ENCODE measurements at regions not wholly inside any gene's neighbourhood (a gene's known extent, or its start where the extent isn't known, plus 50 kb on each side); places are given as distances from the start of the nearest gene placed in this dataset.

DNA sequence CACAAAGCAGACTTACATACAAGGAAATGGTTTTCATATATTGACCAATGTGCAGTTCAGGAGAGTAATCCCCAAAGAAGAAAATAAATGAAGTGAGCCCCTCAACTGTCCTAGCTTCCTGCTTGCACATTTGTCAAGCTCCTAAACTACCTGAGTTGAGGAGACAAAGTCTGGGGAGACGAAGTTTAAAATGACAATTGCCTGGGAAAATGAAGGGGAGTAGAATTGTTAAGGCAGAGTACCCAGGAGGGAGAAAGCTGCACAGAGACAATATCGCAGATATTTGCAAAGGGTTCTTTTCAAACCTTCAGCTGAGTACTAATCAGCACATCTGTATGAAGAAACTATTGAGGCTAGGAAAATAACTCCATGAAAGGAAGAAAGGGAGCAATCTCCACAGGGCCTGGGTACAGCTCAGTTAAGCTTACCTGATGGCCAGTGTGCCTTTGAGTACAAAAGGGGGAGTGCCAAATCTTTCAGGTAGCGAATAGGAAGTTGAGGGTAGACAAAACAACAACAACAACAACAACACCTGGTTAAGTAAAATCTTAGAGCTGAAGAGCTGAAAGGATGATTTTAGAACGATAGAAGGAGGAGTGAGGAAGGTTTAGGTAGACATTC lies 1700.1 kb upstream of the PRR20A start:
- TF ChIP-seq TCF4 (CRISPR knock-in tag; IDR thresholded peaks at IDR 0.05; ENCODE audit: borderline replicate concordance), result no peak
- TF ChIP-seq ZNF8 (CRISPR knock-in tag; IDR thresholded peaks at IDR 0.05), result no peak
- no peak for TF ChIP-seq CSDC2 (CRISPR knock-in tag; IDR thresholded peaks at IDR 0.05)
- TF ChIP-seq PATZ1 (CRISPR knock-in tag; IDR thresholded peaks at IDR 0.05; ENCODE audit: borderline replicate concordance), result no peak
- TF ChIP-seq BACH2 (CRISPR knock-in tag; IDR thresholded peaks at IDR 0.05; ENCODE audit: borderline replicate concordance), result no peak
- TF ChIP-seq, protein P1, sequence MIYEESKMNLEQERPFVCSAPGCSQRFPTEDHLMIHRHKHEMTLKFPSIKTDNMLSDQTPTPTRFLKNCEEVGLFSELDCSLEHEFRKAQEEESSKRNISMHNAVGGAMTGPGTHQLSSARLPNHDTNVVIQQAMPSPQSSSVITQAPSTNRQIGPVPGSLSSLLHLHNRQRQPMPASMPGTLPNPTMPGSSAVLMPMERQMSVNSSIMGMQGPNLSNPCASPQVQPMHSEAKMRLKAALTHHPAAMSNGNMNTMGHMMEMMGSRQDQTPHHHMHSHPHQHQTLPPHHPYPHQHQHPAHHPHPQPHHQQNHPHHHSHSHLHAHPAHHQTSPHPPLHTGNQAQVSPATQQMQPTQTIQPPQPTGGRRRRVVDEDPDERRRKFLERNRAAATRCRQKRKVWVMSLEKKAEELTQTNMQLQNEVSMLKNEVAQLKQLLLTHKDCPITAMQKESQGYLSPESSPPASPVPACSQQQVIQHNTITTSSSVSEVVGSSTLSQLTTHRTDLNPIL (CRISPR knock-in tag; IDR thresholded peaks at IDR 0.05; ENCODE audit: low read depth), result no peak
- TF ChIP-seq ISL1 (CRISPR knock-in tag; IDR thresholded peaks at IDR 0.05), result no peak
- no peak for TF ChIP-seq ZNF70 (CRISPR knock-in tag; IDR thresholded peaks at IDR 0.05)
- TF ChIP-seq ESRRG (CRISPR knock-in tag; IDR thresholded peaks at IDR 0.05), result no peak
- TF ChIP-seq ARNTL (CRISPR knock-in tag; IDR thresholded peaks at IDR 0.05; ENCODE audit: borderline replicate concordance, low read depth), result no peak
- TF ChIP-seq TOX (CRISPR knock-in tag; IDR thresholded peaks at IDR 0.05; ENCODE audit: borderline replicate concordance), result no peak
- no peak for TF ChIP-seq GLIS3 (CRISPR knock-in tag; IDR thresholded peaks at IDR 0.05)
- TF ChIP-seq, protein P2, sequence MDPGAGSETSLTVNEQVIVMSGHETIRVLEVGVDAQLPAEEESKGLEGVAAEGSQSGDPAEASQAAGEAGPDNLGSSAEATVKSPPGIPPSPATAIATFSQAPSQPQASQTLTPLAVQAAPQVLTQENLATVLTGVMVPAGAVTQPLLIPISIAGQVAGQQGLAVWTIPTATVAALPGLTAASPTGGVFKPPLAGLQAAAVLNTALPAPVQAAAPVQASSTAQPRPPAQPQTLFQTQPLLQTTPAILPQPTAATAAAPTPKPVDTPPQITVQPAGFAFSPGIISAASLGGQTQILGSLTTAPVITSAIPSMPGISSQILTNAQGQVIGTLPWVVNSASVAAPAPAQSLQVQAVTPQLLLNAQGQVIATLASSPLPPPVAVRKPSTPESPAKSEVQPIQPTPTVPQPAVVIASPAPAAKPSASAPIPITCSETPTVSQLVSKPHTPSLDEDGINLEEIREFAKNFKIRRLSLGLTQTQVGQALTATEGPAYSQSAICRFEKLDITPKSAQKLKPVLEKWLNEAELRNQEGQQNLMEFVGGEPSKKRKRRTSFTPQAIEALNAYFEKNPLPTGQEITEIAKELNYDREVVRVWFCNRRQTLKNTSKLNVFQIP (CRISPR knock-in tag; IDR thresholded peaks at IDR 0.05; ENCODE audit: borderline replicate concordance, low read depth), result no peak
- TF ChIP-seq CSRNP3 (CRISPR knock-in tag; IDR thresholded peaks at IDR 0.05), result no peak
- TF ChIP-seq ZFP3 (CRISPR knock-in tag; IDR thresholded peaks at IDR 0.05), result no peak
- no peak for ATAC-seq

- no peak for ATAC-seq
- no peak for TF ChIP-seq OSR1 (CRISPR knock-in tag; IDR thresholded peaks at IDR 0.05)
- TF ChIP-seq, protein P1 (CRISPR knock-in tag; IDR thresholded peaks at IDR 0.05; ENCODE audit: low read depth), result no peak
- TF ChIP-seq ISL1 (CRISPR knock-in tag; IDR thresholded peaks at IDR 0.05), result no peak
- no peak for TF ChIP-seq PATZ1 (CRISPR knock-in tag; IDR thresholded peaks at IDR 0.05; ENCODE audit: borderline replicate concordance)
- no peak for TF ChIP-seq ZFP3 (CRISPR knock-in tag; IDR thresholded peaks at IDR 0.05)
- TF ChIP-seq GLIS3 (CRISPR knock-in tag; IDR thresholded peaks at IDR 0.05), result no peak
- no peak for TF ChIP-seq ZFP30 (CRISPR knock-in tag; IDR thresholded peaks at IDR 0.05)
- TF ChIP-seq ARNTL (CRISPR knock-in tag; IDR thresholded peaks at IDR 0.05; ENCODE audit: borderline replicate concordance, low read depth), result no peak
- TF ChIP-seq ESRRG (CRISPR knock-in tag; IDR thresholded peaks at IDR 0.05), result no peak
- no peak for TF ChIP-seq ZC3H10 (CRISPR knock-in tag; IDR thresholded peaks at IDR 0.05)
- TF ChIP-seq, protein P2 (CRISPR knock-in tag; IDR thresholded peaks at IDR 0.05; ENCODE audit: borderline replicate concordance, low read depth), result no peak
- no peak for TF ChIP-seq TCF4 (CRISPR knock-in tag; IDR thresholded peaks at IDR 0.05; ENCODE audit: borderline replicate concordance)
- TF ChIP-seq PPARA (CRISPR knock-in tag; IDR thresholded peaks at IDR 0.05; ENCODE audit: borderline replicate concordance), result no peak
- TF ChIP-seq ZNF565 (CRISPR knock-in tag; conservative IDR thresholded peaks at IDR 0.05; ENCODE audit: low read depth), result no peak
Measured at GRCh38 chr13:55464222-55464621, 1676.5 kb upstream of the PRR20A start.
